SK-N-SH (cell line): ENCODE measurements at regions not wholly inside any gene's neighbourhood (a gene's known extent, or its start where the extent isn't known, plus 50 kb on each side); places are given as distances from the start of the nearest gene placed in this dataset.
A peak's percentile ranks its signal among the peaks of the same experiment; 100 is the strongest.

ENCODE experiments used
- CTCF ChIA-PET: fragments of 300-600, 350-600 bp; formaldehyde crosslinking; extraction: SDS; loops from one replicate; lab custom pipeline; 2021; lab: Yijun Ruan, JAX
- POLR2A ChIA-PET: fragments of 350-600 bp; sonication (Branson Sonifier 250); formaldehyde crosslinking; extraction: SDS; loops from one replicate; lab custom pipeline; 2020; ENCODE audit warnings: antibody characterized with exemption, inconsistent platforms; lab: Yijun Ruan, JAX
- DNase-seq: peaks from one replicate; pipeline ENCODE4 v3.0.0; 2012
- H2AFZ ChIP-seq: fragments of 200-600 bp; sonication (generic); 2 replicates; pipeline ENCODE4 v1.8.1; 2016; ENCODE audit warnings: antibody characterized with exemption, mild to moderate bottlenecking, low read depth
- H3F3A ChIP-seq: fragments of 200-600 bp; sonication (generic); replicated peaks from 2 replicates; pipeline ENCODE3; 2016; ENCODE audit warnings: antibody characterized with exemption, mild to moderate bottlenecking; ENCODE audit not compliant: insufficient read depth
- H3K27ac ChIP-seq, 2 experiments: fragments of 200-500 bp in 1 of 2; fragments of 200-600 bp in 1 of 2; sonication (Bioruptor generic) in 1 of 2; sonication (generic), shearing (Covaris generic) in 1 of 2; 2 replicates each; pipeline versions ENCODE4 v1.5.1 to v1.6.1; 2014 to 2016; ENCODE audit warnings: low read depth in 2 of 2, inconsistent platforms in 1 of 2, low read length in 1 of 2, mild to moderate bottlenecking in 1 of 2, mixed read lengths in 1 of 2
- H3K27me3 ChIP-seq: fragments of 200-600 bp; sonication (generic), shearing (Covaris generic); 2 replicates; pipeline ENCODE4 v1.6.1; 2016; ENCODE audit warnings: mixed run types; ENCODE audit not compliant: insufficient read depth
- H3K36me3 ChIP-seq, 2 experiments: fragments of 200-500 bp in 1 of 2; fragments of 200-600 bp in 1 of 2; sonication (Bioruptor generic) in 1 of 2; sonication (generic) in 1 of 2; replicated peaks in 1 of 2; 2 replicates each; pipeline versions ENCODE3 to v1.5.1; 2014 to 2016; ENCODE audit warnings: low read length in 1 of 2, mild to moderate bottlenecking in 1 of 2; ENCODE audit not compliant: insufficient read depth in 2 of 2, control insufficient read depth in 1 of 2
- H3K4me1 ChIP-seq, 2 experiments: fragments of 200-500 bp in 1 of 2; fragments of 200-600 bp in 1 of 2; sonication (Bioruptor generic) in 1 of 2; sonication (generic), shearing (Covaris generic) in 1 of 2; 2 replicates each; pipeline versions ENCODE4 v1.5.1 to v1.6.1; 2014 to 2016; ENCODE audit warnings: low read depth in 1 of 2, low read length in 1 of 2, mixed run types in 1 of 2; ENCODE audit not compliant: insufficient read depth in 2 of 2, control insufficient read depth in 1 of 2
- H3K4me2 ChIP-seq: fragments of 200-600 bp; sonication (generic), shearing (Covaris generic); 2 replicates; pipeline ENCODE4 v1.6.1; 2017; ENCODE audit warnings: mixed run types
- H3K4me3 ChIP-seq, 2 experiments: fragments of 200-500 bp in 1 of 2; fragments of 200-600 bp in 1 of 2; sonication (Bioruptor generic) in 1 of 2; sonication (generic), shearing (Covaris generic) in 1 of 2; 2 replicates each; pipeline versions ENCODE4 v1.5.1 to v1.8.1; 2014 to 2016; ENCODE audit warnings: low read depth in 2 of 2, inconsistent platforms in 1 of 2, low read length in 1 of 2, mild to moderate bottlenecking in 1 of 2, mixed read lengths in 1 of 2, moderate library complexity in 1 of 2
- H3K79me2 ChIP-seq: fragments of 200-600 bp; sonication (generic); 2 replicates; pipeline ENCODE4 v1.8.1; 2017; ENCODE audit warnings: mild to moderate bottlenecking; ENCODE audit not compliant: insufficient read depth
- H3K9ac ChIP-seq: fragments of 200-600 bp; sonication (generic); 2 replicates; pipeline ENCODE4 v1.6.1; 2017; ENCODE audit warnings: mixed run types
- H3K9me2 ChIP-seq: fragments of 200-600 bp; sonication (generic); 2 replicates; pipeline ENCODE4 v1.6.1; 2017; ENCODE audit warnings: mixed run types
- H3K9me3 ChIP-seq: fragments of 200-600 bp; sonication (generic); 2 replicates; pipeline ENCODE4 v1.6.1; 2017; ENCODE audit warnings: mixed run types, mild to moderate bottlenecking, moderate library complexity
- H4K20me1 ChIP-seq: fragments of 200-600 bp; sonication (generic); 2 replicates; pipeline ENCODE4 v1.6.1; 2017; ENCODE audit warnings: mild to moderate bottlenecking, mixed run types; ENCODE audit not compliant: insufficient read depth
- EP300 ChIP-seq, 2 experiments: IDR thresholded peaks; 2 replicates each; pipeline versions ENCODE4 v1.4.0 to v1.6.1; 2012; ENCODE audit warnings: borderline replicate concordance in 1 of 2, low read depth in 1 of 2, low read length in 1 of 2
- FOSL2 ChIP-seq: IDR thresholded peaks from 2 replicates; pipeline ENCODE4 v1.4.0; 2012; ENCODE audit warnings: low read depth, mild to moderate bottlenecking, moderate library complexity, borderline replicate concordance
- FOXJ3 ChIP-seq: sonication (generic); formaldehyde crosslinking; IDR thresholded peaks from 2 replicates; pipeline ENCODE4 v1.5.1; 2020; ENCODE audit warnings: mild to moderate bottlenecking, missing genetic modification reagents
- NFIC ChIP-seq: IDR thresholded peaks from 2 replicates; pipeline ENCODE4 v1.4.0; 2012; ENCODE audit warnings: borderline replicate concordance
- POLR2AphosphoS5 ChIP-seq: IDR thresholded peaks from 2 replicates; pipeline ENCODE4 v1.6.1; 2012; ENCODE audit warnings: low read depth, low read length
- REST ChIP-seq: IDR thresholded peaks from 2 replicates; pipeline ENCODE4 v1.6.1; 2012; ENCODE audit warnings: mild to moderate bottlenecking, low read depth, low read length, moderate library complexity
- RXRA ChIP-seq: IDR thresholded peaks from 2 replicates; pipeline ENCODE4 v1.4.0; 2012; ENCODE audit warnings: low read depth, mild to moderate bottlenecking, borderline replicate concordance
- SMC3 ChIP-seq: IDR thresholded peaks from 2 replicates; pipeline ENCODE4 v1.6.1; 2012; ENCODE audit warnings: low read depth, low read length, improper control_type of control experiment
- TAF1 ChIP-seq: IDR thresholded peaks from 2 replicates; pipeline ENCODE4 v1.6.1; 2012; ENCODE audit warnings: low read depth, mild to moderate bottlenecking, low read length, moderate library complexity, borderline replicate concordance
- TCF12 ChIP-seq: IDR thresholded peaks from 2 replicates; pipeline ENCODE4 v1.4.0; 2012
- WGBS: methylation state at CpG from one replicate; pipeline ENCODE4 v1.1.6; 2017; ENCODE audit warnings: low lambda C conversion rate; 5-methylcytosine and 5-hydroxymethylcytosine counted together
- TF ChIP-seq, protein P1 (sequence below): IDR thresholded peaks from 2 replicates; pipeline ENCODE4 v1.4.0; 2012; ENCODE audit warnings: low read depth
- TF ChIP-seq, protein P2 (sequence below): fragments of 150-350 bp; IDR thresholded peaks from 2 replicates; pipeline ENCODE4 v1.6.1; 2017; ENCODE audit warnings: antibody characterized with exemption, low read length, low read depth, borderline replicate concordance
- TF ChIP-seq, protein P3 (sequence below): IDR thresholded peaks from 2 replicates; pipeline ENCODE4; 2012

GRCh38 chr4:8709050-8709728, 116.6 kb downstream of the CPZ start:
- POLR2A ChIA-PET, result no interaction called here
- no peaks in the 10 kb centered on the region for H3K79me2 ChIP-seq
- no peaks in the 10 kb centered on the region for H3K9me3 ChIP-seq
- H3K4me2 ChIP-seq, result no peak overlapping the region
- CTCF ChIA-PET, result no interaction called here
- no peak overlapping the region for H3K4me3 ChIP-seq
- no peaks in the 10 kb centered on the region for H3K9me2 ChIP-seq
- no peak overlapping the region for H2AFZ ChIP-seq
- H3K27me3 ChIP-seq, result no peaks in the 10 kb centered on the region
- H3K9ac ChIP-seq, result no peak overlapping the region
- TF ChIP-seq EP300 (IDR thresholded peaks at IDR 0.05; ENCODE audit: borderline replicate concordance in 1 of 2, low read depth in 1 of 2, low read length in 1 of 2) (no peak), RXRA (no peak), TCF12 (no peak), POLR2AphosphoS5 (no peak), REST (no peak), SMC3 (no peak), FOSL2 (no peak), TAF1 (no peak)
- TF ChIP-seq, protein P1, sequence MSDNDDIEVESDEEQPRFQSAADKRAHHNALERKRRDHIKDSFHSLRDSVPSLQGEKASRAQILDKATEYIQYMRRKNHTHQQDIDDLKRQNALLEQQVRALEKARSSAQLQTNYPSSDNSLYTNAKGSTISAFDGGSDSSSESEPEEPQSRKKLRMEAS, result no peak
- TF ChIP-seq, protein P2, sequence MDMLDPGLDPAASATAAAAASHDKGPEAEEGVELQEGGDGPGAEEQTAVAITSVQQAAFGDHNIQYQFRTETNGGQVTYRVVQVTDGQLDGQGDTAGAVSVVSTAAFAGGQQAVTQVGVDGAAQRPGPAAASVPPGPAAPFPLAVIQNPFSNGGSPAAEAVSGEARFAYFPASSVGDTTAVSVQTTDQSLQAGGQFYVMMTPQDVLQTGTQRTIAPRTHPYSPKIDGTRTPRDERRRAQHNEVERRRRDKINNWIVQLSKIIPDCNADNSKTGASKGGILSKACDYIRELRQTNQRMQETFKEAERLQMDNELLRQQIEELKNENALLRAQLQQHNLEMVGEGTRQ, result no peak
- DNase-seq, result peak; percentile 5
- no peak overlapping the region for H3K27ac ChIP-seq
- H3K36me3 ChIP-seq, result no peaks in the 10 kb centered on the region
- H3F3A ChIP-seq, result no peaks in the 10 kb centered on the region
- no peaks in the 10 kb centered on the region for H4K20me1 ChIP-seq
- WGBS, result 56% methylated on average over 10 of the region's 15 CpGs
- H3K4me1 ChIP-seq, result peaks cover 0 to 23% of the 10 kb centered on the region in 2 experiments; a peak in 1 of 4 replicates

- ChIA-PET POLR2A (no interaction called here), CTCF (interaction anchor here (0.9 to 1.7 kb wide), 2 partner anchors 9 to 177 kb away, joined by 3 to 6 read pairs; no protein-coding TSS in a partner anchor)
- H3K27me3 ChIP-seq, result no peaks in the 10 kb centered on the region
- no peaks in the 10 kb centered on the region for H3K9me3 ChIP-seq
- no peaks in the 10 kb centered on the region for H4K20me1 ChIP-seq
- DNase-seq, result peak; percentile 12
- no peak overlapping the region for H3K9ac ChIP-seq
- no peaks in the 10 kb centered on the region for H3K79me2 ChIP-seq
- H3K9me2 ChIP-seq, result no peaks in the 10 kb centered on the region
- H3K4me1 ChIP-seq, result peaks cover 0 to 25% of the 10 kb centered on the region in 2 experiments; a peak in 1 of 4 replicates
- WGBS, result 29% methylated on average over 8 of the region's 16 CpGs
- no peak overlapping the region for H3K27ac ChIP-seq
- no peaks in the 10 kb centered on the region for H3F3A ChIP-seq
- TF ChIP-seq FOXJ3 (no peak), NFIC (no peak), EP300 (IDR thresholded peaks at IDR 0.05; ENCODE audit: borderline replicate concordance in 1 of 2, low read depth in 1 of 2, low read length in 1 of 2) (no peak)
- TF ChIP-seq, protein P3, sequence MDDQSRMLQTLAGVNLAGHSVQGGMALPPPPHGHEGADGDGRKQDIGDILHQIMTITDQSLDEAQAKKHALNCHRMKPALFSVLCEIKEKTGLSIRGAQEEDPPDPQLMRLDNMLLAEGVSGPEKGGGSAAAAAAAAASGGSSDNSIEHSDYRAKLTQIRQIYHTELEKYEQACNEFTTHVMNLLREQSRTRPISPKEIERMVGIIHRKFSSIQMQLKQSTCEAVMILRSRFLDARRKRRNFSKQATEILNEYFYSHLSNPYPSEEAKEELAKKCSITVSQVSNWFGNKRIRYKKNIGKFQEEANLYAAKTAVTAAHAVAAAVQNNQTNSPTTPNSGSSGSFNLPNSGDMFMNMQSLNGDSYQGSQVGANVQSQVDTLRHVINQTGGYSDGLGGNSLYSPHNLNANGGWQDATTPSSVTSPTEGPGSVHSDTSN, result no peak
- no peak overlapping the region for H3K4me3 ChIP-seq
- H2AFZ ChIP-seq, result no peak overlapping the region
- no peaks in the 10 kb centered on the region for H3K36me3 ChIP-seq
- no peak overlapping the region for H3K4me2 ChIP-seq
Observed at GRCh38 chr4:8708401-8709021, 115.9 kb downstream of the CPZ start.
